HG03039 (cell line): ENCODE measurements at regions not wholly inside any gene's neighbourhood (a gene's known extent, or its start where the extent isn't known, plus 50 kb on each side); places are given as distances from the start of the nearest gene placed in this dataset.

Experiments used
- ATAC-seq: cut with Tn5 transposase; IDR thresholded peaks from one replicate; pipeline ENCODE4 v1.9.1; 2021; ENCODE audit warnings: mild to moderate bottlenecking, moderate library complexity; ENCODE audit not compliant: unreplicated experiment

DNA sequence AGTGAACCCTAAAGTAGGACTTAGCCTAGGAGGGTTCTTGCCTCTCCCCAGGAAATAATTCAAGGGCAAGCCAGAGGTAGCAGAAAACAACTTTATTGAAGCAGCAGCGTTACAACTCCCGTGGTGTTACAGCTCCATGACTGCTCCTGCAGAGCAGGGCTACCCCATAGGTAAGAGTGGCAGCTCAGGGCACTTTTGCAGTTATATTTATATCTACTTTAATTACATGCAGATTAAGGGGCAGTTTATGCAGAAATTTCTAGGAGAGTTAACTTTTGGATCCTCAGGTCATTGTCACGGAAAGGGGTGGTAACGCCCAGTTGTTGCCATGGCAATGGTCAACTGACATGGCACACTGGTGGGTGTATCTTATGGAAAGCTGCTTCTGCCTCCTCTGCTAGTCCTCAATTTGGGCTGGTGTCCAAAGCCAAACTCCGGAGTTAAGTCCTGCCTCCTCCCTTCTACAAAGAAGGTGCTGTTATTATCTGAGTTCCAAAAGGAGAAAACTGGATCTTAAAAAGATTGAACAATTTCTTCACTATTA, 1413.0 kb downstream of the DSC3 start:
- no peak for ATAC-seq

DNA sequence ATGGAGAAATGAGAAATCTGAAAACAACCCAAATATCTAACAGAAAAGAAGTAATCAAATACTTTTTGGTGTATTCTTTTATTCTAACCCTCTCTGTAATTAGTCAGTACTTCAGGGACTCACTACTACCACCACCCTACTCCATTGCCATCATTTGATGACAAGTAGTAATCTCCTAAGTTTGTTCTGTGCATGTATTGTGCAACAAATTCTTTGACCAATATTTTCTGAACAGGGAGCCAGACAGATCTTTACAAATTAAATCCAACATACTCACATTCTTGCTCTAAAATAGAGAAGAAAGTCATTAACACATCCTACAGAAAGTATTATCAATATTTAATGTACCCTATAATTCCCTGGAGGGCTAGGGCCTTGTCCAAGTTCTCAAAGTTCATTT, 1416.4 kb downstream of the DSC3 start:
- no peak for ATAC-seq

- ATAC-seq: no peak
Measured at GRCh38 chr18:29616867-29617266, 1425.7 kb downstream of the DSC3 start.

DNA sequence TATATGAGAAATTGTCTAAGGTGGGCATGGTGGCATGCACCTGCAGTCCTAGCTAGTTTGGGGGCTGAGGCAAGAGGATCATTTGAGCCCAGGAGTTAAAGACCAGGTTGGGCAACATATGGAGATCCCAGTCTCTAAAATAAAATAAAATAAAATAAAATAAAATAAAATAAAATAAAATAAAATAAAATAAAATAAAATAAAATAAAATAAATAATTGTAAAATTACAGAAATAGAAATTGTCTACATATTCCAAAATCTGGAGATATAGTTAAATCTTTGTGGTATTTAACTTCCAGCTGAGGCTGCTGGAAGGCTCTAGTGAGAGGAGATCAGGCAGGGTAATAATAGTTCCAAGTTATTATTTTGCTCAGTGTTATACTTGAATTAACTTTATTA, 1432.1 kb upstream of the CDH2 start:
- ATAC-seq: no peak

- ATAC-seq: no peak
Measured at GRCh38 chr18:29605365-29605764, 1428.4 kb upstream of the CDH2 start.

DNA sequence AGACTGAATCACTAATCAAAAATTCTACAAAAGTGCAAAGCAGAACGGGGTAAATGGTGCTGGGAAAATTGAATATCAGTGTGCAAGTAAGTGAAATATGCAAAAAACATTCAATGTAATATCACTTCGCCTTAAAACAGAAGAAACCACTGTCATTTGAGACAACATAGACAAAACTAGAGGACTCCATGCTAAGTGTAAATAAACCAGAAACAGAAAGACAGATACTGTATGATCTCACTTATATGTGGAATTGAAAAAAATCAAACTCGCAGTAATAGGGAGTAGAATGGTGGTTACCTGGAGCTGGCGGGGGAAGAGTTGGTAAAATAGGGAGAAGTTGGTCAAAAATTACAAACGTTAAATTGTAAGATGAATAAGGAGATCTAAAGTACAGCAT, 1420.0 kb upstream of the CDH2 start:
- ATAC-seq: no peak

DNA sequence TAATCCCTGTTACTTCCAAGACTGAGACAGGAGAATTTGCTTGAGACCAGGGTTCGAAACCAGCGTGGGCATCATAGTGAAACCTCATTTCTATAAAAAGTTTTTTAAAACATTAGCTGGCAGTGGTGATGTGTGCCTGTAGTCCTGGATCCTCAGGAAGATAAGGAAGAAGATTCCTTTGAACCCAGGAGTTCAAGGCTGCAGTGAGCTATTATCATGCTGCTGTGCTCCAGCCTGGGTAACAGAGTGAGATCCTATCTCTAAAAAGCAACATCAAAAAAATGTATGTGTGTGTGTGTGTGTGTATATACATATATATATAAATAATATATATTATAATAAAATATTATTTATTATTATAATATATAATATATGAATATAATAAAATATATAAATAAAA, 1417.6 kb upstream of the CDH2 start:
- ATAC-seq: no peak

DNA sequence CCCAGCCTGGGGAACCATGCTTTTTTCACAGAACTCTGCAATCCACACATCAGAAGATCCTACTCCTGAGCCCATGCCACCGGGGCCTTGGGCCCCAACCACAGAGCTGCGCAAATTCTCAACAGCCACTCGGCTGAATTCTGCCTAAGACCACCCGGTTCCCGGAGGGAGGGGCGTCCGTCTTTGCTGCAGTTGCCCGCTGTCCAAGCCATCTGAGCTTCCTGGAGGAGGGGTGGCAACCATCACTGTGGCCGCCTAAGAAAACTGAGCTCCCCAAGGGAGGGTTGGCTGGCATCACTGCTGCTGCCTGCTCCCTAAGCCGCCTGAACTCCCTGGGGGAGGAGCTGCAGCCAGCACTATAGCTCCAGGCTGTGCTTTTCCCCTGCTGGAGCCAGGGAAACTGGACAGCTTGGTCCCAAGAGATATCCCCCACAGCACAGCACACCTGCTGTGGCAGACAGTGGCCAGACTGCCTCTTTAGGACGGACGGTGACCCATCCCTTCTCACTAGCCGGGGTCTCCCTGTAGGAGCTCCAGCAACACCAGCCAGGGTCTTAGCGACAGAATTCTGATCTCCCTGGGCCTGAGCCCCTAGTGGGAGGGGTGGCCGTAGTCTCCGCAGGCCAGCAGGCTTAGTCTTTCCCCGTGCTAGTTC, 1411.6 kb upstream of the CDH2 start:
- ATAC-seq: no peak

- ATAC-seq: no peak
Measured at GRCh38 chr18:29586210-29586609, 1409.3 kb upstream of the CDH2 start.

DNA sequence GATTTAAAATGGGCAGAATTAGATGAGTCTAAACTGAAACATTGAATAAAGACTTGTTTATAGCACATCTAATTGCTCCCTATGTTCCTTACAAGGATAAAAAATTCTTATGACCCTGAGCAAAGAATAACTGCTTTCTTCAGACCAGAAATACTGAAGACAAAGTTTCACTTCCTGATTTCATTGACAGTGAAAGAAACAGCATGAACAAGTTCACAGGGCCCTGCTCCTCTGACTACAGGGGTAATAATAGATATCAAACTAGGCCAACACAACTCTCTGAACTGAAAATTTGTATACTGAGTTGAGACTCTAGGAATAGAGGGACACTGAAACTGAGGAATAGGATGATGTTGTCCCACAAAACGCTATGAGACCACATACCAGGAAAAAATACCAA, 1383.3 kb upstream of the CDH2 start:
- no peak for ATAC-seq

- no peak for ATAC-seq
Measured at GRCh38 chr18:29556070-29556469, 1379.1 kb upstream of the CDH2 start.

DNA sequence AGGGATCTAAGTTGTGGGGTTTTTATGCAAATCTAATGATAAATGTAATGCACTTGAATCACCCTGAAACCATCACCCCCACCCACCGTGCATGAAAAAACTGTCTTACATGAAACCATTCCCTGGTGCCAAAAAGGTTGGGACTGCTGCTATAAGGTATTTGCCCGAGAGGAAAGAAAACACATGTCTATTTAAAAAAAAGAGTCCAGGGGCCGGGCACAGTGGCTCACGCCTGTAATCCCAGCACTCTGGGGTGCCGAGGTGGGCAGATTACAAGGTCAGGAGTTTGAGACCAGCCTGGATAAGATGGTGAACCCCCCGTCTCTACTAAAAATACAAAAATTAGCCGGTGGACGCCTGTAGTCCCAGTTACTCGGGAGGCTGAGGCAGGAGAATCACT, 1372.8 kb upstream of the CDH2 start:
- no peak for ATAC-seq

- no peak for ATAC-seq
Measured at GRCh38 chr18:29547626-29548025, 1370.7 kb upstream of the CDH2 start.

GRCh38 chr18:29540548-29540947, 1363.6 kb upstream of the CDH2 start:
- no peak for ATAC-seq

DNA sequence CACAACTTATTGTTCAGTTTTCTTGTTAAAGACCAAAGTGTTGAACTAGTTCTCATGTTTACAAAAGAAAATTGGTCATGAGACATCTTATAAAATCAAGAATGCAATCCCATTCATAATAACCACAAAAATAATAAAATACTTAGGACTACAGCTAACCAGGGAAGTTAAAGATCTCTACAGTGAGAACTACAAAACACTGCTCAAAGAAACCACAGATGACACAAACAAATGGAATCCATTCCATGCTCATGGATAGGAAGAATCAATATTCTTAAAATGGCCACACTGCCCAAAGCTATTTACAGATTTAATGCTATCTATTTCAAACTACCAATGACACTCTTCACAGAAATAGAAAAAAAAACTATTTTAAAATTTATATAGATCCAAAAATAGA, 1354.8 kb upstream of the CDH2 start:
- ATAC-seq: no peak

DNA sequence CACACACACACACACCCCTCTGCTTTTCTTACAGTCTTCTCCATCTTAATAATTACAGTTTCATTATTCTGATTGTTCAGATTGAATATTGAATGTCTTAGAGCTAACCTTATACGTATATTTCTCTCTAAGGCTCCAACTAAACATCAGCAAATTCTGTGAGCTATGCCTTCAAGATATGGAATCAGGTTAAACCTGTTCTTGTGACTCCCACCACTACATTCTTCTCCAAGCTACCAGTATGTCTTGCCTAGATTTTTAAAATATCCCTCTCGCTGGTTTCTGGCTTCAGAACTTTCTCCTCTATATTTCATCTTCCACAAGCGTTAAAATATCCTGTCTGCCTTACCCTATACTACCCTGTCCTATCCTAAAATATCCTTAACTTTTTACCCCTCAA, 1346.4 kb upstream of the CDH2 start:
- no peak for ATAC-seq

DNA sequence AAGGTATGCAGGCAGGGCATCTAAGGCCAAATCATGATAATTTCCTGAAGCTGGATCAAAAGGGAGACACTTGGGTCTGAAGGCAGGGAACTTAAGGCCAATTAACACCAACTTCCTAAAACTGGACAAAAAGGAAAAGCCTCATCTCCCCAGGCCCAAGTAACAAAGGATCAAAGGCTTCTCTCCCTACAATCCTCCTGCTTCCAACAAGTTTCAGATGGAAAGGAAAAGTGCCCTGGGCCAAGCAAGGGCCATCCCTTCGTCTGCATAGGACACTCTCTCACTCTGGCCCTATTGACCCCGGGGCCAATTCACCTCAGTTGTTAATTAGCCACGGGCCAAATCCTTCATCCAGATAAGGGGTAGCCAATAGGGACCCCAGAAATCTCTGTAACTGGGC, 1335.8 kb upstream of the CDH2 start:
- ATAC-seq: no peak

GRCh38 chr18:29512203-29512602, 1335.3 kb upstream of the CDH2 start:
- no peak for ATAC-seq

- no peak for ATAC-seq
Measured at GRCh38 chr18:29501952-29502351, 1325.0 kb upstream of the CDH2 start.

DNA sequence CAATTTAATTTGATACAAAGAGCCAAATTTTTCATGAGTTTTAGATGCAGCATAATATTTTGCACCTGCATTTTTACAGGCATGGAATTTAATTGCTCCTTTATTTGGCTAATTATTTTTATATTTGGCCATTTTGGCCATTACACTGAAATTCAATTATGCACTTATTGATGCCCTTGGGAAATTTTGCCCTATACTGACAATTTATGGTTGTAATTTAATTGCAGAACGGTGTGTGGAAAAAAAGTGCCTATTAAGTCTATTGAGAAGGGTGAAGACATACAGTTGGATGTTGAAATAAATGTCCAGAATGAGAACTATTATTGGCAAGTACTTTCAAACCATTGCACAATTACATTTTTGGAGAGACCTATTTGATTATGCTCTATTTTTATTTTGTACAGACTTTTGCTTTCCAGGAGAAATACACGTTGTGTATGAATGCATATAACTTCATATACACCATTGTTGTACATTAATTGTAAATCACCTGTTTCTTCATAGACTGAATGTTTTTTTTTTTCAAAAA, 1319.3 kb upstream of the CDH2 start:
- ATAC-seq: no peak

DNA sequence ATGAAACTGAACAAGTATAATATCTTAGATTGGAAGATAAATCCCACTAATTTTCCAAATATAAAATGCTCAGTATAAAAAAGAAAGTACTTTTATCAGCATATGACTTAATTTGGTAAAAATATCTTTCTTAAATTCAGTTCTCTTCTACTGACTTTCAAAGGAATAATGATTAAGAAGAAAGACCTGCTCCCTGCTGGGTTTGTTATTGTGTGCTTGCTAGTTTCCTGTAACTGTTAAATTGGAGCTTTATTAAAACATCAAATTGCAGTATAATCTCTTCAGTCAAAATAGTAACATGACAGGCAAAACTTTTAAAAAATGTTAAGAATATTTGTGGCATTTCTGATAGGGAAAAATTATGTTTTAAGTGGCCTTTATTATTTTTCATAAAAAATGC, 1317.4 kb upstream of the CDH2 start:
- ATAC-seq: no peak

- ATAC-seq: no peak
Measured at GRCh38 chr18:29491907-29492306, 1315.0 kb upstream of the CDH2 start.

- ATAC-seq: no peak
Measured at GRCh38 chr18:29488617-29489016, 1311.7 kb upstream of the CDH2 start.
